ENCODE measurements at regions not wholly inside any gene's neighbourhood (a gene's known extent, or its start where the extent isn't known, plus 50 kb on each side); places are given as distances from the start of the nearest gene placed in this dataset.
A peak's percentile ranks its signal among the peaks of the same experiment; 100 is the strongest.

GRCh38 chr5:164487939-164488338 is 982.5 kb downstream of the MAT2B start:
- Mint-ChIP-seq H3K9me3 (ENCODE audit: low read depth) (peaks cover 9% of the 10 kb centered on the region), H3K4me3 (ENCODE audit: low read depth) (no peak overlapping the region), H3K36me3 (ENCODE audit: insufficient read depth) (peaks cover 4% of the 10 kb centered on the region), H3K27ac (no peak overlapping the region), H3K4me1 (ENCODE audit: low read depth) (no peaks in the 10 kb centered on the region), H3K27me3 (no peaks in the 10 kb centered on the region)
- no peak for DNase-seq (ENCODE audit: low spot score, unreplicated experiment)
- TF ChIP-seq CTCF (IDR thresholded peaks at IDR 0.05; ENCODE audit: unreplicated experiment): no peak

GRCh38 chr5:164497311-164498064 is 992.1 kb downstream of the MAT2B start:
- H3K27ac Mint-ChIP-seq: no peak overlapping the region
- H3K4me1 Mint-ChIP-seq (ENCODE audit: low read depth): peaks cover 16% of the 10 kb centered on the region
- no peaks in the 10 kb centered on the region for H3K27me3 Mint-ChIP-seq
- peaks cover 3% of the 10 kb centered on the region for H3K36me3 Mint-ChIP-seq (ENCODE audit: insufficient read depth)
- H3K4me3 Mint-ChIP-seq (ENCODE audit: low read depth): no peak overlapping the region
- H3K9me3 Mint-ChIP-seq (ENCODE audit: low read depth): peaks cover 6% of the 10 kb centered on the region
- no peak for DNase-seq (ENCODE audit: low spot score, unreplicated experiment)
- no peak for TF ChIP-seq CTCF (IDR thresholded peaks at IDR 0.05; ENCODE audit: unreplicated experiment)

GRCh38 chr5:164498438-164498837 is 993.0 kb downstream of the MAT2B start:
- Mint-ChIP-seq H3K36me3 (ENCODE audit: insufficient read depth) (peaks cover under 1% of the 10 kb centered on the region), H3K4me3 (ENCODE audit: low read depth) (no peak overlapping the region), H3K27me3 (no peaks in the 10 kb centered on the region), H3K4me1 (ENCODE audit: low read depth) (peaks cover 16% of the 10 kb centered on the region), H3K9me3 (ENCODE audit: low read depth) (peaks cover 6% of the 10 kb centered on the region), H3K27ac (no peak overlapping the region)
- no peak for TF ChIP-seq CTCF (IDR thresholded peaks at IDR 0.05; ENCODE audit: unreplicated experiment)
- DNase-seq (ENCODE audit: low spot score, unreplicated experiment): no peak

GRCh38 chr5:164500856-164501255 is 995.4 kb downstream of the MAT2B start:
- H3K27me3 Mint-ChIP-seq: no peaks in the 10 kb centered on the region
- H3K9me3 Mint-ChIP-seq (ENCODE audit: low read depth): peaks cover 3% of the 10 kb centered on the region
- no peaks in the 10 kb centered on the region for H3K36me3 Mint-ChIP-seq (ENCODE audit: insufficient read depth)
- no peak for DNase-seq (ENCODE audit: low spot score, unreplicated experiment)
- no peak for TF ChIP-seq CTCF (IDR thresholded peaks at IDR 0.05; ENCODE audit: unreplicated experiment)
- H3K4me3 Mint-ChIP-seq (ENCODE audit: low read depth): no peak overlapping the region
- H3K27ac Mint-ChIP-seq: no peak overlapping the region
- H3K4me1 Mint-ChIP-seq (ENCODE audit: low read depth): peaks cover 24% of the 10 kb centered on the region

- H3K27ac Mint-ChIP-seq: peak overlapping the region; percentile 20
- peaks cover 3% of the 10 kb centered on the region for H3K9me3 Mint-ChIP-seq (ENCODE audit: low read depth)
These were observed 995.9 kb downstream of the MAT2B start for GRCh38 chr5:164501344-164501743.

More at GRCh38 chr5:164501344-164501743, 995.9 kb downstream of the MAT2B start:
- DNase-seq (ENCODE audit: low spot score, unreplicated experiment): no peak
- TF ChIP-seq CTCF (IDR thresholded peaks at IDR 0.05; ENCODE audit: unreplicated experiment): no peak
- no peaks in the 10 kb centered on the region for H3K36me3 Mint-ChIP-seq (ENCODE audit: insufficient read depth)
- no peaks in the 10 kb centered on the region for H3K27me3 Mint-ChIP-seq
- H3K4me1 Mint-ChIP-seq (ENCODE audit: low read depth): peaks cover 25% of the 10 kb centered on the region
- no peak overlapping the region for H3K4me3 Mint-ChIP-seq (ENCODE audit: low read depth)
